ENCODE measurements at regions not wholly inside any gene's neighbourhood (a gene's known extent, or its start where the extent isn't known, plus 50 kb on each side); places are given as distances from the start of the nearest gene placed in this dataset.

GRCh38 chrX:69034451-69034850 is 130.8 kb downstream of the PJA1 start:
- H3K4me1 Mint-ChIP-seq, result no peaks in the 10 kb centered on the region
- H3K27ac Mint-ChIP-seq, result no peak overlapping the region
- ATAC-seq (no peak), DNase-seq (no peak)
- H3K4me3 Mint-ChIP-seq, result no peak overlapping the region
- no peaks in the 10 kb centered on the region for H3K36me3 Mint-ChIP-seq
- CTCF ChIA-PET, result no interaction called here
- no peaks in the 10 kb centered on the region for H3K9me3 Mint-ChIP-seq (ENCODE audit: low read depth)
- H3K27me3 Mint-ChIP-seq, result no peaks in the 10 kb centered on the region

DNA sequence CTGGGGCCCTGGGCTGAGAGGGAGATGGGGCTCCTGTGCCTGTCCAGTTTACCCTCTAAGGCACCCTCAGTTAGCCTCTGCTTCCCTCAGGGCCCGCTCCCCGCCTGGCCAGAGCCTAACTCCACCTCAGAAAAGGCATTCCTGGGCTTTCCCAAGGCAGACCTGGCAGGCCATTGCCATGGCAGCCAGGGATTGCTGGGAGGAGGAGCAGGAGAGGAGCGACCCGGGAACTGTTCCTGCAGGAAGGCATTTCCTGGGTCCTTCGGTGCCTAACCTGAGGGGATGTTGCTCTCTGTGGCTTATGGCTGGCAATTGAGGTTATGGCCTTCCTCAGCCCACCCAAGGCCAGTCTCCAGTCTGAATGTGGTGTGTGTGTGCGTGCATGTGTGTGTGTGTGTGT is 131.3 kb downstream of the PJA1 start:
- no peak overlapping the region for H3K27ac Mint-ChIP-seq
- H3K4me1 Mint-ChIP-seq, result no peaks in the 10 kb centered on the region
- H3K9me3 Mint-ChIP-seq (ENCODE audit: low read depth), result no peaks in the 10 kb centered on the region
- H3K36me3 Mint-ChIP-seq, result no peaks in the 10 kb centered on the region
- ATAC-seq (no peak), DNase-seq (no peak)
- CTCF ChIA-PET, result no interaction called here
- H3K4me3 Mint-ChIP-seq, result no peak overlapping the region
- no peaks in the 10 kb centered on the region for H3K27me3 Mint-ChIP-seq

DNA sequence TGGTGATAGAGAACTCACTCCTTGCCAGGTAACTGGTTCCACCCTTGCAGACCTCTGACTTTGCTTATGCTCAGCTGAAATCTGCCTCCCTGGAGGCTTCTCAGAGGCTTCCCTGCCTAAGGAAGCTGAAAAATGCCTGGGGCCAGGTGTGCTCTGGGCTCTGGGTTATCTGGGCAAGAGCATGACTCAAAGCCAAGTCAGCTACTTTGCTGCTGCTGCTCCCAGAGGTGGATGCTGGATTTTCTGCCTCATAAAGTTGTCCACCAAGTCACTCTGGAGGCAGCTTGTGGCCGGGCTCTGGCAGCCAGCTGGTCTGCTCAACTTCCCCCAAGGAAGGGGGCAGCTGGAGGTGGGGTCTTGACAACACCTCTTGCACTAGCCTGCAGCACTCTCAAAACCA is 132.7 kb downstream of the PJA1 start:
- H3K9me3 Mint-ChIP-seq (ENCODE audit: low read depth), result no peaks in the 10 kb centered on the region
- no peak overlapping the region for H3K27ac Mint-ChIP-seq
- H3K36me3 Mint-ChIP-seq, result no peaks in the 10 kb centered on the region
- H3K4me3 Mint-ChIP-seq, result no peak overlapping the region
- DNase-seq (no peak), ATAC-seq (no peak)
- H3K27me3 Mint-ChIP-seq, result no peaks in the 10 kb centered on the region
- H3K4me1 Mint-ChIP-seq, result peaks cover 3% of the 10 kb centered on the region
- CTCF ChIA-PET, result no interaction called here

- Mint-ChIP-seq H3K36me3 (no peaks in the 10 kb centered on the region), H3K27me3 (no peaks in the 10 kb centered on the region), H3K4me3 (no peak overlapping the region), H3K4me1 (peaks cover 5% of the 10 kb centered on the region), H3K9me3 (ENCODE audit: low read depth) (no peaks in the 10 kb centered on the region), H3K27ac (no peak overlapping the region)
- DNase-seq, result no peak
- CTCF ChIA-PET, result no interaction called here
- no peak for ATAC-seq
Observed at GRCh38 chrX:69031971-69032391, 133.3 kb downstream of the PJA1 start.

DNA sequence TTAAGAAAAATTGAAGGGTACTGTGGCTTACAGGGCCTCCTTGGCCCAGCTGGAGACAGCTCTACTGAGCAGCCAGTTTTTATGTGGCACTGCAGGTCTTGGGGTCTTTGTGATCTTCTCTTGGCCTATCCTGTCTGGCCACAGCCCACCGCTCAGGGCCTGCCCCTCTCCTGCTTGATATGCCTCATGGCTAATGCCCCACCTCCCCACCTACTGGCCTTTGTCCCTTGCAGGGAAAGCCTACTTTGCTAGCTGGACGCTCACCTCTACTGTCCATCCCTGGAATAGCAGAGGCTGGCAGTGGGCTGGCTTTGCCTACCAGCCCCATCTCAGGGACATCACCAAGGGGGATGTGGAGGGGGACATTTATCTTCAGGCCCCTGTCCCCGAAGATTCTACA is 134.1 kb downstream of the PJA1 start:
- Mint-ChIP-seq H3K27me3 (no peaks in the 10 kb centered on the region), H3K9me3 (ENCODE audit: low read depth) (no peaks in the 10 kb centered on the region), H3K27ac (no peak overlapping the region), H3K4me1 (peaks cover 5% of the 10 kb centered on the region), H3K36me3 (no peaks in the 10 kb centered on the region), H3K4me3 (no peak overlapping the region)
- ATAC-seq (no peak), DNase-seq (no peak)
- CTCF ChIA-PET, result no interaction called here

GRCh38 chrX:69029771-69030170 is 135.5 kb downstream of the PJA1 start:
- CTCF ChIA-PET, result no interaction called here

DNA sequence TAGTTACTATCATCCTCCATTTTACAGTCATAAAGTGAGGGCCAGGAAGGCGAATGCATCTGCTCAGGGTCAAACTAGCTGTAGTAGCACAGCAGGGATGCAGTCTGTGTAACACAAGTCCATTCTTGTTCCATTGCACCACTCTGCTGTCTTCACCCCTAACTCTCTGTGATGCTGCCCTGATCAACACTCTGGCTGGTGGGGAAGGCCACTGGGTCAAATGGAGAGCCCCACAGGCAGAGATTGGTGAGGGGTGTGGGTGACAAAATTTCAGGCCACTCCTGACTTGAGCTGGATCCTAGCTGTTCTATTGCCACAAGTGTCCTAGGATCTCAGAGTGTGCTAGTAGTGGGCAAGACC is 136.5 kb downstream of the PJA1 start:
- no peaks in the 10 kb centered on the region for H3K9me3 Mint-ChIP-seq (ENCODE audit: low read depth)
- H3K27ac Mint-ChIP-seq, result no peak overlapping the region
- DNase-seq (no peak), ATAC-seq (no peak)
- H3K36me3 Mint-ChIP-seq, result no peaks in the 10 kb centered on the region
- H3K27me3 Mint-ChIP-seq, result no peaks in the 10 kb centered on the region
- H3K4me1 Mint-ChIP-seq, result peaks cover 5% of the 10 kb centered on the region
- H3K4me3 Mint-ChIP-seq, result no peak overlapping the region
- CTCF ChIA-PET, result no interaction called here

More at GRCh38 chrX:69029771-69030170, 135.5 kb downstream of the PJA1 start:
- no peaks in the 10 kb centered on the region for H3K36me3 Mint-ChIP-seq
- no peak for DNase-seq
- peaks cover 5% of the 10 kb centered on the region for H3K4me1 Mint-ChIP-seq
- no peak overlapping the region for H3K4me3 Mint-ChIP-seq
- H3K9me3 Mint-ChIP-seq (ENCODE audit: low read depth), result no peaks in the 10 kb centered on the region
- H3K27me3 Mint-ChIP-seq, result no peaks in the 10 kb centered on the region
- no peak overlapping the region for H3K27ac Mint-ChIP-seq
- ATAC-seq, result no peak

GRCh38 chrX:69028006-69028760 is 137.1 kb downstream of the PJA1 start:
- H3K9me3 Mint-ChIP-seq (ENCODE audit: low read depth), result no peaks in the 10 kb centered on the region
- ATAC-seq (no peak), DNase-seq (no peak)
- no peaks in the 10 kb centered on the region for H3K36me3 Mint-ChIP-seq
- H3K27me3 Mint-ChIP-seq, result no peaks in the 10 kb centered on the region
- H3K27ac Mint-ChIP-seq, result no peak overlapping the region
- peaks cover 5% of the 10 kb centered on the region for H3K4me1 Mint-ChIP-seq
- H3K4me3 Mint-ChIP-seq, result no peak overlapping the region
- CTCF ChIA-PET, result no interaction called here

GRCh38 chrX:69027181-69028005 is 137.9 kb downstream of the PJA1 start:
- Mint-ChIP-seq H3K27ac (no peak overlapping the region), H3K36me3 (no peaks in the 10 kb centered on the region), H3K27me3 (no peaks in the 10 kb centered on the region), H3K4me1 (peaks cover 5% of the 10 kb centered on the region), H3K9me3 (ENCODE audit: low read depth) (no peaks in the 10 kb centered on the region), H3K4me3 (no peak overlapping the region)
- CTCF ChIA-PET, result no interaction called here
- DNase-seq (no peak), ATAC-seq (no peak)

GRCh38 chrX:69025802-69026301 is 139.4 kb downstream of the PJA1 start:
- H3K4me1 Mint-ChIP-seq, result peaks cover 5% of the 10 kb centered on the region
- no peak overlapping the region for H3K4me3 Mint-ChIP-seq
- ATAC-seq, result no peak
- no peak overlapping the region for H3K27ac Mint-ChIP-seq
- CTCF ChIA-PET, result no interaction called here
- no peaks in the 10 kb centered on the region for H3K36me3 Mint-ChIP-seq
- no peaks in the 10 kb centered on the region for H3K27me3 Mint-ChIP-seq
- no peak for DNase-seq
- no peaks in the 10 kb centered on the region for H3K9me3 Mint-ChIP-seq (ENCODE audit: low read depth)

DNA sequence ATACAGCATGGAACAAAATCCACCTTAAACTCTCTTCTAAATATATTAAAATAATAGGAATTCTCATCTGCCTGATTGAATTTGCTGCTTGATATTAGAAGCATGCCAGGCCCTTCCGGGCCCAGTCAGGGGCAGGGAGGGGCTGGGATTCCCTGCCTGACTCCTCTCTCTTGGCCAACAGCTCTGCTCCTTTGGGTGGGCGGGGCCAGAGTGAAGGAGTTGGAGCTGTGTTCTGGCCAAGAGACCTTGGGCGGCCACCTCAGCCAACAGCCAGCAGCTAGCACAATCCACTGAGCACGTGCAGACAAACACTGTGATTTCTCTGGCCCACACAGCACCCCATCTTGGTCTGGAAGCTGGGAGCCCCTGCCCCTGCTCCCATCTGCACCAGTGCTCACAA is 140.3 kb downstream of the PJA1 start:
- DNase-seq, result no peak
- Mint-ChIP-seq H3K27me3 (no peaks in the 10 kb centered on the region), H3K27ac (no peak overlapping the region), H3K36me3 (no peaks in the 10 kb centered on the region), H3K4me3 (no peak overlapping the region), H3K9me3 (ENCODE audit: low read depth) (no peaks in the 10 kb centered on the region), H3K4me1 (peaks cover 5% of the 10 kb centered on the region)
- CTCF ChIA-PET, result no interaction called here
- ATAC-seq, result no peak

DNA sequence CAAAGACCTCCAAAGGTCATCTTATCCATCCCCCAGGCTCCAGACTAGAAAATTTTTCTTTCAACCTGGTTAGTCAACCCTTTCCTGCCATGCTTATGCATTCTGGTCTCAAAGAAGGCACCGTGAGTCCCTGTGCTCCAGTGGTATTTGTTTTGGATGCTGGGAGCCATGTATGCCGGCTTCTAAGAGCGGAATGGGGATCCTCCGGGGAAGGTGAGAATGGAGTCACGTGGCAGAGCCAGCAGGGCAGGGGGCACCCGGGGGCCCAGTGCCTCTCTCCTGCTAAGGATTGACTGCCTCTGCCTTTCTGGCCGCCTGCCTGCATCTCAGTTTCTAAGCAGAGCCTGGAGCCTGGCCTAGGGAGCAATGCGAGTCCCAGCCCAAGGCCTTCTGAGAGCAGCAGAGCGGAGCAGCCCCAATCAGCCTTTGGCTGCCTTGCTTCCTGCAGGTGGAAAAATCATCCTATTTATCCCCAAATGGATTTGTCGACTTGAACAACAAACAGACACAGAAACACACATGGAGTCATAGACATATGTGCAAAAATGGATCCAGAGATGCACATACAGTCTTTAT is 141.0 kb downstream of the PJA1 start:
- DNase-seq (no peak), ATAC-seq (no peak)
- Mint-ChIP-seq H3K4me3 (no peak overlapping the region), H3K27me3 (no peaks in the 10 kb centered on the region), H3K9me3 (ENCODE audit: low read depth) (no peaks in the 10 kb centered on the region), H3K36me3 (no peaks in the 10 kb centered on the region), H3K4me1 (peaks cover 5% of the 10 kb centered on the region), H3K27ac (no peak overlapping the region)
- CTCF ChIA-PET, result no interaction called here

DNA sequence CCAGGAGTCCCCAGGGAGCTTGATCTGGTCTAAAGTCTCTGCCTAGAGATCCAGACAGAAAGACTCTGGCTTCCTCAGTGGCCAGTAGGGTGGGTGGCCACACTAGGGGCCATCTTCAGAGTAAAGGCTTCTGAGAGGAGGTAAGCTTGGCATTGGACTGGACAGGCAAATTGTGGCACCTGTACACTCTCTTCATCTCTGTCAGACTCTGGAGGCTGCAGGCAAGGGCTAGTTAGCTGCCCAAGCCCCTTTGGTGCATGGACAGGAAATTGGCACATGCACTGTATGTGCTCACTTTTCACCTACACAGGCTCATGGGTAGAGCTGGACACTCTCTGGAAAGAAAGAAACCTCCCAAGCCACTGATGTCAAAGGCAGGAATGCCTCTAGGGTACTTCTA is 142.8 kb downstream of the PJA1 start:
- CTCF ChIA-PET, result no interaction called here
- ATAC-seq, result no peak
- H3K27ac Mint-ChIP-seq, result no peak overlapping the region
- no peaks in the 10 kb centered on the region for H3K9me3 Mint-ChIP-seq (ENCODE audit: low read depth)
- H3K36me3 Mint-ChIP-seq, result no peaks in the 10 kb centered on the region
- no peaks in the 10 kb centered on the region for H3K27me3 Mint-ChIP-seq
- no peak for DNase-seq
- H3K4me1 Mint-ChIP-seq, result peaks cover 2% of the 10 kb centered on the region
- no peak overlapping the region for H3K4me3 Mint-ChIP-seq

Measured in activated CD8-positive, alpha-beta memory T cell treated with anti-CD3 and anti-CD28 coated beads, Interleukin-2, amount 10 ng/mL, durations not matched to agents 7 days and 5 days (primary cell).